Trophoblast cell (in vitro differentiated cells and primary cell): ENCODE measurements at regions not wholly inside any gene's neighbourhood (a gene's known extent, or its start where the extent isn't known, plus 50 kb on each side); places are given as distances from the start of the nearest gene placed in this dataset.

Experiments used
- DNase-seq, 2 donors: peaks; one replicate each; pipeline ENCODE4 v3.0.0-alpha.2; 2016
- H2AFZ ChIP-seq: 2 replicates; pipeline ENCODE4 v1.6.1; 2013; ENCODE audit warnings: low read length, moderate library complexity, mild to moderate bottlenecking; ENCODE audit not compliant: insufficient read depth, poor library complexity
- H2AK5ac ChIP-seq: 2 replicates; pipeline ENCODE4 v1.6.1; 2013; ENCODE audit warnings: mild to moderate bottlenecking, low read length
- H2BK120ac ChIP-seq: 2 replicates; pipeline ENCODE4 v1.6.1; 2013; ENCODE audit warnings: low read length, mild to moderate bottlenecking, moderate library complexity; ENCODE audit not compliant: insufficient read depth, poor library complexity
- H2BK12ac ChIP-seq: 2 replicates; pipeline ENCODE4 v1.6.1; 2013; ENCODE audit warnings: mild to moderate bottlenecking, low read length, moderate library complexity
- H2BK5ac ChIP-seq: 2 replicates; pipeline ENCODE4 v1.6.1; 2013; ENCODE audit warnings: low read length, low read depth, moderate library complexity, mild to moderate bottlenecking; ENCODE audit not compliant: poor library complexity
- H3K14ac ChIP-seq: 2 replicates; pipeline ENCODE4 v1.6.1; 2013; ENCODE audit warnings: mild to moderate bottlenecking, low read length
- H3K18ac ChIP-seq: 2 replicates; pipeline ENCODE4 v1.6.1; 2013; ENCODE audit warnings: mild to moderate bottlenecking, low read length
- H3K23ac ChIP-seq: 2 replicates; pipeline ENCODE4 v1.6.1; 2013; ENCODE audit warnings: low read length
- H3K27ac ChIP-seq: 2 replicates; pipeline ENCODE4 v1.5.1; 2013; ENCODE audit warnings: low read depth, mild to moderate bottlenecking, inconsistent platforms, low read length, moderate library complexity
- H3K27me3 ChIP-seq: 2 replicates; pipeline ENCODE4 v1.6.1; 2013; ENCODE audit warnings: inconsistent platforms, mild to moderate bottlenecking, low read length, moderate library complexity; ENCODE audit not compliant: insufficient read depth
- H3K36me3 ChIP-seq, 2 experiments: 1 replicate in 1 of 2; 2 replicates in 1 of 2; pipeline ENCODE4 v1.6.1; 2013; ENCODE audit warnings: low read length in 2 of 2, mild to moderate bottlenecking in 2 of 2, moderate library complexity in 1 of 2; ENCODE audit not compliant: insufficient read depth in 2 of 2, control insufficient read depth in 1 of 2
- H3K4ac ChIP-seq: 2 replicates; pipeline ENCODE4 v1.6.1; 2013; ENCODE audit warnings: low read depth, mild to moderate bottlenecking, low read length, moderate library complexity
- H3K4me1 ChIP-seq, 2 experiments: 1 replicate in 1 of 2; 2 replicates in 1 of 2; pipeline ENCODE4 v1.6.1; 2013; ENCODE audit warnings: low read length in 2 of 2, mild to moderate bottlenecking in 2 of 2, moderate library complexity in 1 of 2; ENCODE audit not compliant: insufficient read depth in 2 of 2, control insufficient read depth in 1 of 2
- H3K4me2 ChIP-seq: 2 replicates; pipeline ENCODE4 v1.6.1; 2013; ENCODE audit warnings: inconsistent platforms, mild to moderate bottlenecking, low read length, moderate library complexity
- H3K4me3 ChIP-seq: 2 replicates; pipeline ENCODE4 v1.5.1; 2013; ENCODE audit warnings: mild to moderate bottlenecking, low read depth, low read length, inconsistent platforms
- H3K79me1 ChIP-seq: one replicate; pipeline ENCODE4 v1.6.1; 2013; ENCODE audit warnings: low read length
- H3K79me2 ChIP-seq: 2 replicates; pipeline ENCODE4 v1.6.1; 2013; ENCODE audit warnings: low read length, mild to moderate bottlenecking; ENCODE audit not compliant: control insufficient read depth, insufficient read depth, poor library complexity
- H3K9ac ChIP-seq: 2 replicates; pipeline ENCODE4 v1.6.1; 2013; ENCODE audit warnings: mild to moderate bottlenecking, low read length
- H3K9me3 ChIP-seq: 2 replicates; pipeline ENCODE4 v1.6.1; 2013; ENCODE audit warnings: low read depth, mild to moderate bottlenecking, control low read depth, inconsistent platforms, low read length; ENCODE audit not compliant: insufficient read depth
- H4K12ac ChIP-seq: 2 replicates; pipeline ENCODE4 v1.6.1; 2013; ENCODE audit warnings: low read depth, mild to moderate bottlenecking, low read length, moderate library complexity
- H4K8ac ChIP-seq: 2 replicates; pipeline ENCODE4 v1.6.1; 2013; ENCODE audit warnings: low read depth, mild to moderate bottlenecking, low read length, moderate library complexity
- H4K91ac ChIP-seq: one replicate; pipeline ENCODE4 v1.6.1; 2013; ENCODE audit warnings: low read depth, mild to moderate bottlenecking, low read length, moderate library complexity
- WGBS: extraction: QIAGEN DNeasy Blood & Tissue Kit; methylation state at CpG from one replicate; pipeline ENCODE4 v1.1.7; 2013; ENCODE audit warnings: missing lambda C conversion rate; ENCODE audit not compliant: insufficient read length, insufficient coverage; ENCODE audit errors: extremely low coverage; 5-methylcytosine and 5-hydroxymethylcytosine counted together

- Histone ChIP-seq H4K12ac (no peak overlapping the region), H3K9ac (no peak overlapping the region), H3K79me1 (no peaks in the 10 kb centered on the region), H3K4me3 (no peak overlapping the region), H3K18ac (no peak overlapping the region), H3K14ac (no peak overlapping the region), H2AK5ac (no peak overlapping the region), H3K4me2 (no peak overlapping the region), H4K91ac (no peak overlapping the region), H3K36me3 (no peaks in the 10 kb centered on the region), H2BK120ac (no peak overlapping the region), H3K9me3 (no peaks in the 10 kb centered on the region), H3K27ac (no peak overlapping the region), H3K23ac (no peak overlapping the region), H2BK12ac (no peak overlapping the region), H2BK5ac (no peak overlapping the region), H3K4ac (no peak overlapping the region), H3K79me2 (no peaks in the 10 kb centered on the region), H3K27me3 (no peaks in the 10 kb centered on the region), H3K4me1 (no peaks in the 10 kb centered on the region), H2AFZ (no peak overlapping the region), H4K8ac (no peak overlapping the region)
- DNase-seq = no peak
- no CpG with 5 or more reads among the region's 3 CpGs for WGBS
These were observed 119.6 kb downstream of the MTX2 start for GRCh38 chr2:176388861-176389260.

GRCh38 chr2:176390276-176391147 lies 121.3 kb downstream of the MTX2 start:
- no peak overlapping the region for H2AFZ ChIP-seq
- no peaks in the 10 kb centered on the region for H3K27me3 ChIP-seq

GRCh38 chr2:176391148-176391419 lies 121.8 kb downstream of the MTX2 start:
- H3K14ac ChIP-seq = no peak overlapping the region

More at GRCh38 chr2:176390276-176391147, 121.3 kb downstream of the MTX2 start:
- H2BK5ac ChIP-seq = no peak overlapping the region
- H2BK12ac ChIP-seq = no peak overlapping the region
- WGBS = no CpG with 5 or more reads among the region's 5 CpGs
- no peak overlapping the region for H3K9ac ChIP-seq
- H3K4me3 ChIP-seq = no peak overlapping the region
- H4K91ac ChIP-seq = no peak overlapping the region
- no peak overlapping the region for H3K18ac ChIP-seq
- no peaks in the 10 kb centered on the region for H3K79me1 ChIP-seq
- H4K8ac ChIP-seq = no peak overlapping the region
- H3K27ac ChIP-seq = no peak overlapping the region
- H3K23ac ChIP-seq = no peak overlapping the region
- H3K4me1 ChIP-seq = no peaks in the 10 kb centered on the region
- no peaks in the 10 kb centered on the region for H3K9me3 ChIP-seq
- H3K4ac ChIP-seq = no peak overlapping the region
- no peak overlapping the region for H3K4me2 ChIP-seq
- no peaks in the 10 kb centered on the region for H3K36me3 ChIP-seq
- no peaks in the 10 kb centered on the region for H3K79me2 ChIP-seq
- H2BK120ac ChIP-seq = no peak overlapping the region
- peak in 1 of 2 donors; percentile 37 for DNase-seq
- H4K12ac ChIP-seq = no peak overlapping the region
- H2AK5ac ChIP-seq = no peak overlapping the region
- H3K14ac ChIP-seq = no peak overlapping the region

GRCh38 chr2:176392249-176392648 lies 123.0 kb downstream of the MTX2 start:
- WGBS = no CpG with 5 or more reads among the region's 6 CpGs

More at GRCh38 chr2:176391148-176391419, 121.8 kb downstream of the MTX2 start:
- Histone ChIP-seq H3K4me1 (no peaks in the 10 kb centered on the region), H3K18ac (no peak overlapping the region), H3K79me1 (no peaks in the 10 kb centered on the region), H3K4ac (no peak overlapping the region), H3K27ac (no peak overlapping the region), H3K4me2 (no peak overlapping the region), H4K91ac (no peak overlapping the region), H3K27me3 (no peaks in the 10 kb centered on the region), H4K8ac (no peak overlapping the region), H2BK12ac (no peak overlapping the region), H2BK5ac (no peak overlapping the region), H4K12ac (no peak overlapping the region), H3K79me2 (no peaks in the 10 kb centered on the region), H3K4me3 (no peak overlapping the region), H2AK5ac (no peak overlapping the region), H3K36me3 (no peaks in the 10 kb centered on the region), H3K9me3 (no peaks in the 10 kb centered on the region), H3K9ac (no peak overlapping the region), H3K23ac (no peak overlapping the region), H2BK120ac (no peak overlapping the region), H2AFZ (no peak overlapping the region)
- WGBS = no CpG with 5 or more reads among the region's 1 CpG
- no peak for DNase-seq

More at GRCh38 chr2:176392249-176392648, 123.0 kb downstream of the MTX2 start:
- no peak overlapping the region for H4K8ac ChIP-seq
- H3K23ac ChIP-seq = no peak overlapping the region
- H4K12ac ChIP-seq = no peak overlapping the region
- no peak overlapping the region for H2BK120ac ChIP-seq
- H3K79me2 ChIP-seq = no peaks in the 10 kb centered on the region
- no peak overlapping the region for H3K4ac ChIP-seq
- H3K14ac ChIP-seq = no peak overlapping the region
- no peak overlapping the region for H3K9ac ChIP-seq
- no peak overlapping the region for H3K18ac ChIP-seq
- no peak overlapping the region for H2BK12ac ChIP-seq
- no peak overlapping the region for H3K4me3 ChIP-seq
- no peak overlapping the region for H2AFZ ChIP-seq
- H4K91ac ChIP-seq = no peak overlapping the region
- H3K9me3 ChIP-seq = no peaks in the 10 kb centered on the region
- H3K4me1 ChIP-seq = no peaks in the 10 kb centered on the region
- no peaks in the 10 kb centered on the region for H3K79me1 ChIP-seq
- no peak overlapping the region for H3K4me2 ChIP-seq
- no peak for DNase-seq
- no peak overlapping the region for H2AK5ac ChIP-seq
- no peaks in the 10 kb centered on the region for H3K27me3 ChIP-seq
- H3K36me3 ChIP-seq = no peaks in the 10 kb centered on the region
- no peak overlapping the region for H3K27ac ChIP-seq
- H2BK5ac ChIP-seq = no peak overlapping the region
